CD4-positive, alpha-beta memory T cell (primary cell): ENCODE measurements at regions not wholly inside any gene's neighbourhood (a gene's known extent, or its start where the extent isn't known, plus 50 kb on each side); places are given as distances from the start of the nearest gene placed in this dataset.

Experiments
- CTCF ChIA-PET: fragments of 350-600 bp; sonication (Branson Sonifier 250); formaldehyde crosslinking; loops from one replicate; lab custom pipeline; 2021; ENCODE audit warnings: inconsistent platforms; ENCODE audit not compliant: partially characterized antibody; lab: Charles Lee
- POLR2A ChIA-PET: fragments of 350-600 bp; sonication (Branson Sonifier 250); formaldehyde crosslinking; loops from one replicate; lab custom pipeline; 2021; ENCODE audit not compliant: partially characterized antibody; lab: Charles Lee
- DNase-seq, 5 donors: peaks; one replicate each; pipeline versions ENCODE4 v3.0.0 to v3.0.0-alpha.2; 2020 to 2022; ENCODE audit warnings: mixed read lengths in 1 of 5
- H3K27ac ChIP-seq: one replicate; pipeline ENCODE4 v1.7.0; 2013; ENCODE audit warnings: low read depth, low read length
- H3K27me3 ChIP-seq: 2 replicates; pipeline ENCODE4 v1.7.0; 2013; ENCODE audit warnings: mild to moderate bottlenecking, low read length, moderate library complexity; ENCODE audit not compliant: insufficient read depth
- H3K36me3 ChIP-seq: 2 replicates; pipeline ENCODE4 v1.7.0; 2013; ENCODE audit warnings: mild to moderate bottlenecking, low read length, moderate library complexity; ENCODE audit not compliant: insufficient read depth
- H3K4me1 ChIP-seq: 2 replicates; pipeline ENCODE4 v1.7.0; 2013; ENCODE audit warnings: mild to moderate bottlenecking, low read length, moderate library complexity; ENCODE audit not compliant: insufficient read depth
- H3K4me3 ChIP-seq, 2 donors: one replicate each; pipeline ENCODE4 v1.7.0; 2013; ENCODE audit warnings: low read length in 2 of 2, mild to moderate bottlenecking in 1 of 2
- H3K9me3 ChIP-seq, 2 donors: one replicate each; pipeline ENCODE4 v1.7.0; 2013; ENCODE audit warnings: low read length in 2 of 2, control low read depth in 1 of 2; ENCODE audit not compliant: control insufficient read depth in 1 of 2
- H3K27ac Mint-ChIP-seq, 7 donors: one replicate each; pipeline ENCODE4 v1.8.0; 2020 to 2021; ENCODE audit warnings: mixed read lengths in 7 of 7, mild to moderate bottlenecking in 6 of 7, inconsistent platforms in 3 of 7, moderate library complexity in 3 of 7
- H3K27me3 Mint-ChIP-seq, 2 donors: one replicate each; pipeline ENCODE4 v1.8.0; 2020 to 2021; ENCODE audit warnings: mixed read lengths in 2 of 2
- H3K36me3 Mint-ChIP-seq, 2 donors: one replicate each; pipeline ENCODE4 v1.8.0; 2020 to 2021; ENCODE audit warnings: mixed read lengths in 2 of 2, inconsistent platforms in 1 of 2, mild to moderate bottlenecking in 1 of 2
- H3K4me1 Mint-ChIP-seq, 4 donors: one replicate each; pipeline ENCODE4 v1.8.0; 2020 to 2021; ENCODE audit warnings: mixed read lengths in 4 of 4, mild to moderate bottlenecking in 1 of 4
- H3K4me3 Mint-ChIP-seq, 8 donors: one replicate each; pipeline ENCODE4 v1.8.0; 2020 to 2021; ENCODE audit warnings: mixed read lengths in 8 of 8, mild to moderate bottlenecking in 7 of 8, moderate library complexity in 6 of 8, inconsistent platforms in 3 of 8
- H3K9me3 Mint-ChIP-seq, 8 donors: one replicate each; pipeline ENCODE4 v1.8.0; 2020 to 2021; ENCODE audit warnings: mixed read lengths in 8 of 8, mild to moderate bottlenecking in 5 of 8, inconsistent platforms in 3 of 8, moderate library complexity in 1 of 8
- intact Hi-C: fragments of 100-400 bp; cut with micrococcal nuclease; formaldehyde crosslinking; loops from one replicate; pipeline ENCODE4 v1.15.1; 2023

- Histone ChIP-seq H3K4me3 (no peak overlapping the region), H3K36me3 (no peaks in the 10 kb centered on the region), H3K27ac (no peak overlapping the region), H3K4me1 (no peaks in the 10 kb centered on the region), H3K27me3 (no peaks in the 10 kb centered on the region), H3K9me3 (no peaks in the 10 kb centered on the region)
- Mint-ChIP-seq H3K27me3 (peaks cover 2 to 6% of the 10 kb centered on the region in 2 donors), H3K4me3 (no peak overlapping the region), H3K9me3 (no peaks in the 10 kb centered on the region), H3K27ac (no peak overlapping the region), H3K36me3 (no peaks in the 10 kb centered on the region), H3K4me1 (no peaks in the 10 kb centered on the region)
- ChIA-PET CTCF (no interaction called here), POLR2A (no interaction called here)
- no peak for DNase-seq
- intact Hi-C loops: no loop called here
These were observed 182.9 kb upstream of the NFIA start for GRCh38 chr1:60899464-60899863.

- H3K4me1 ChIP-seq: no peaks in the 10 kb centered on the region
- no peaks in the 10 kb centered on the region for H3K9me3 ChIP-seq
- ChIA-PET CTCF (no interaction called here), POLR2A (no interaction called here)
- no peaks in the 10 kb centered on the region for H3K27me3 ChIP-seq
- Mint-ChIP-seq H3K4me3 (no peak overlapping the region), H3K9me3 (no peaks in the 10 kb centered on the region), H3K36me3 (no peaks in the 10 kb centered on the region), H3K27ac (no peak overlapping the region), H3K4me1 (no peaks in the 10 kb centered on the region), H3K27me3 (peaks cover 2 to 6% of the 10 kb centered on the region in 2 donors)
- DNase-seq: no peak
- no peaks in the 10 kb centered on the region for H3K36me3 ChIP-seq
- H3K4me3 ChIP-seq: no peak overlapping the region
- H3K27ac ChIP-seq: no peak overlapping the region
- intact Hi-C loops: no loop called here
These were observed 183.4 kb upstream of the NFIA start for GRCh38 chr1:60898987-60899386.

- no peak overlapping the region for H3K27ac Mint-ChIP-seq
- intact Hi-C loops: no loop called here
These were observed 183.9 kb upstream of the NFIA start for GRCh38 chr1:60898413-60898812.

GRCh38 chr1:60896701-60897363, 185.5 kb upstream of the NFIA start:
- ChIA-PET POLR2A (no interaction called here), CTCF (no interaction called here)
- Mint-ChIP-seq H3K27ac (no peak overlapping the region), H3K36me3 (no peaks in the 10 kb centered on the region), H3K4me1 (no peaks in the 10 kb centered on the region), H3K27me3 (peaks cover 2 to 8% of the 10 kb centered on the region in 2 donors), H3K4me3 (no peak overlapping the region), H3K9me3 (no peaks in the 10 kb centered on the region)
- no peak overlapping the region for H3K4me3 ChIP-seq
- no peaks in the 10 kb centered on the region for H3K27me3 ChIP-seq
- H3K36me3 ChIP-seq: no peaks in the 10 kb centered on the region
- H3K4me1 ChIP-seq: no peaks in the 10 kb centered on the region
- no peak overlapping the region for H3K27ac ChIP-seq
- intact Hi-C loops: no loop called here
- DNase-seq: no peak
- H3K9me3 ChIP-seq: no peaks in the 10 kb centered on the region

More at GRCh38 chr1:60898413-60898812, 183.9 kb upstream of the NFIA start:
- Mint-ChIP-seq H3K36me3 (no peaks in the 10 kb centered on the region), H3K4me3 (no peak overlapping the region), H3K4me1 (no peaks in the 10 kb centered on the region), H3K9me3 (no peaks in the 10 kb centered on the region), H3K27me3 (peaks cover 2 to 8% of the 10 kb centered on the region in 2 donors)
- CTCF ChIA-PET: no interaction called here
- no peaks in the 10 kb centered on the region for H3K27me3 ChIP-seq
- H3K4me3 ChIP-seq: no peak overlapping the region
- DNase-seq: no peak
- no peak overlapping the region for H3K27ac ChIP-seq
- no peaks in the 10 kb centered on the region for H3K4me1 ChIP-seq
- POLR2A ChIA-PET: no interaction called here
- H3K9me3 ChIP-seq: no peaks in the 10 kb centered on the region
- H3K36me3 ChIP-seq: no peaks in the 10 kb centered on the region

GRCh38 chr1:60895701-60896100, 186.7 kb upstream of the NFIA start:
- no peaks in the 10 kb centered on the region for H3K4me1 ChIP-seq
- no peak overlapping the region for H3K4me3 Mint-ChIP-seq
- H3K9me3 ChIP-seq: no peaks in the 10 kb centered on the region
- no peaks in the 10 kb centered on the region for H3K9me3 Mint-ChIP-seq
- CTCF ChIA-PET: no interaction called here
- no peaks in the 10 kb centered on the region for H3K36me3 ChIP-seq
- H3K27ac ChIP-seq: no peak overlapping the region
- H3K27ac Mint-ChIP-seq: no peak overlapping the region
- no peak for DNase-seq
- POLR2A ChIA-PET: no interaction called here
- H3K27me3 ChIP-seq: no peaks in the 10 kb centered on the region
- intact Hi-C loops: no loop called here
- H3K27me3 Mint-ChIP-seq: peaks cover 2 to 6% of the 10 kb centered on the region in 2 donors
- no peak overlapping the region for H3K4me3 ChIP-seq
- H3K4me1 Mint-ChIP-seq: no peaks in the 10 kb centered on the region
- H3K36me3 Mint-ChIP-seq: no peaks in the 10 kb centered on the region

GRCh38 chr1:60895252-60895651, 187.1 kb upstream of the NFIA start:
- no peaks in the 10 kb centered on the region for H3K4me1 Mint-ChIP-seq
- no peak overlapping the region for H3K27ac Mint-ChIP-seq
- H3K9me3 ChIP-seq: no peaks in the 10 kb centered on the region
- no peaks in the 10 kb centered on the region for H3K27me3 ChIP-seq
- DNase-seq: no peak
- H3K27me3 Mint-ChIP-seq: peaks cover 2 to 6% of the 10 kb centered on the region in 2 donors
- H3K4me1 ChIP-seq: no peaks in the 10 kb centered on the region
- no peaks in the 10 kb centered on the region for H3K36me3 Mint-ChIP-seq
- CTCF ChIA-PET: no interaction called here
- POLR2A ChIA-PET: no interaction called here
- no peak overlapping the region for H3K27ac ChIP-seq
- H3K4me3 ChIP-seq: no peak overlapping the region
- intact Hi-C loops: no loop called here
- no peak overlapping the region for H3K4me3 Mint-ChIP-seq
- H3K36me3 ChIP-seq: no peaks in the 10 kb centered on the region
- H3K9me3 Mint-ChIP-seq: no peaks in the 10 kb centered on the region

GRCh38 chr1:60894741-60895140, 187.6 kb upstream of the NFIA start:
- no peaks in the 10 kb centered on the region for H3K36me3 Mint-ChIP-seq
- H3K36me3 ChIP-seq: no peaks in the 10 kb centered on the region
- no peaks in the 10 kb centered on the region for H3K4me1 Mint-ChIP-seq
- no peak overlapping the region for H3K4me3 ChIP-seq
- ChIA-PET CTCF (no interaction called here), POLR2A (no interaction called here)
- no peak for DNase-seq
- H3K27ac Mint-ChIP-seq: no peak overlapping the region
- no peaks in the 10 kb centered on the region for H3K9me3 ChIP-seq
- H3K27me3 Mint-ChIP-seq: peaks cover 2 to 6% of the 10 kb centered on the region in 2 donors
- H3K27me3 ChIP-seq: no peaks in the 10 kb centered on the region
- no peaks in the 10 kb centered on the region for H3K4me1 ChIP-seq
- intact Hi-C loops: no loop called here
- no peaks in the 10 kb centered on the region for H3K9me3 Mint-ChIP-seq
- no peak overlapping the region for H3K27ac ChIP-seq
- no peak overlapping the region for H3K4me3 Mint-ChIP-seq

GRCh38 chr1:60894130-60894529, 188.2 kb upstream of the NFIA start:
- ChIA-PET POLR2A (no interaction called here), CTCF (no interaction called here)
- H3K4me1 Mint-ChIP-seq: no peaks in the 10 kb centered on the region
- Histone ChIP-seq H3K27me3 (no peaks in the 10 kb centered on the region), H3K9me3 (no peaks in the 10 kb centered on the region), H3K27ac (no peak overlapping the region), H3K4me1 (no peaks in the 10 kb centered on the region), H3K36me3 (no peaks in the 10 kb centered on the region), H3K4me3 (no peak overlapping the region)
- H3K27ac Mint-ChIP-seq: no peak overlapping the region
- H3K9me3 Mint-ChIP-seq: no peaks in the 10 kb centered on the region
- peaks cover 2 to 6% of the 10 kb centered on the region in 2 donors for H3K27me3 Mint-ChIP-seq
- no peak overlapping the region for H3K4me3 Mint-ChIP-seq
- H3K36me3 Mint-ChIP-seq: no peaks in the 10 kb centered on the region
- intact Hi-C loops: no loop called here
- DNase-seq: no peak
